ENCODE measurements at regions not wholly inside any gene's neighbourhood (a gene's known extent, or its start where the extent isn't known, plus 50 kb on each side); places are given as distances from the start of the nearest gene placed in this dataset.

DNA sequence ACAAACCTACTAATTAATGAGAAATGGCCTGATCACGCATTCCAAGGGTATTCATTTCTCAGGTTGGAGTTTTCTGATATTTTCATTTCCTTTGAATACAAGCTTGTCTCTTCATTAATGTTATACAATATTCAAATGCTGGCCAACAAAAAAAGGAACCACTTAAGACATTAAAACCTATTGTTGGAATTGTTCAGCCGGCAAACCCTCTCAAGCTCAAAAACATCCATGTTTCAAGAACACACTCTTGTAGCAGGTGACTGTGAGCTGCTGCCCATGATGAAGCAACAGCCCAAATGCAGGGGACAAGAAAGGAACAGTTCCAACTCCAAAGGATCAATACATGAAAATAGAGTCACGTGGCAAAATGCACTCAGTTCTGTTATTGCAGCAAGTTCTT, 454.5 kb downstream of the BCL11A start:
- Histone ChIP-seq H3K27me3 (ENCODE audit: insufficient read depth, low read length) (no peaks in the 10 kb centered on the region), H4K20me1 (ENCODE audit: insufficient read depth, low read length) (no peaks in the 10 kb centered on the region), H3K36me3 (ENCODE audit: insufficient read depth, low read length) (no peaks in the 10 kb centered on the region), H3K9ac (ENCODE audit: low read length) (no peak overlapping the region), H3K79me2 (ENCODE audit: insufficient read depth, low read length) (no peaks in the 10 kb centered on the region), H3K9me3 (ENCODE audit: low read length) (no peaks in the 10 kb centered on the region), H3F3A (ENCODE audit: insufficient read depth, low read length) (no peaks in the 10 kb centered on the region), H2AFZ (ENCODE audit: low read length) (no peak overlapping the region), H3K4me1 (ENCODE audit: insufficient read depth, low read length, severe bottlenecking) (no peaks in the 10 kb centered on the region), H3K4me2 (ENCODE audit: low read length) (no peak overlapping the region), H3K9me2 (ENCODE audit: low read depth, low read length) (no peaks in the 10 kb centered on the region), H3K4me3 (ENCODE audit: low read depth, low read length, poor library complexity, severe bottlenecking) (no peak overlapping the region), H3K27ac (ENCODE audit: low read depth, low read length, poor library complexity, severe bottlenecking) (no peak overlapping the region)
- no peak for TF ChIP-seq EZH2 (IDR thresholded peaks at IDR 0.05; ENCODE audit: borderline replicate concordance, low read length)
- TF ChIP-seq, protein P1, sequence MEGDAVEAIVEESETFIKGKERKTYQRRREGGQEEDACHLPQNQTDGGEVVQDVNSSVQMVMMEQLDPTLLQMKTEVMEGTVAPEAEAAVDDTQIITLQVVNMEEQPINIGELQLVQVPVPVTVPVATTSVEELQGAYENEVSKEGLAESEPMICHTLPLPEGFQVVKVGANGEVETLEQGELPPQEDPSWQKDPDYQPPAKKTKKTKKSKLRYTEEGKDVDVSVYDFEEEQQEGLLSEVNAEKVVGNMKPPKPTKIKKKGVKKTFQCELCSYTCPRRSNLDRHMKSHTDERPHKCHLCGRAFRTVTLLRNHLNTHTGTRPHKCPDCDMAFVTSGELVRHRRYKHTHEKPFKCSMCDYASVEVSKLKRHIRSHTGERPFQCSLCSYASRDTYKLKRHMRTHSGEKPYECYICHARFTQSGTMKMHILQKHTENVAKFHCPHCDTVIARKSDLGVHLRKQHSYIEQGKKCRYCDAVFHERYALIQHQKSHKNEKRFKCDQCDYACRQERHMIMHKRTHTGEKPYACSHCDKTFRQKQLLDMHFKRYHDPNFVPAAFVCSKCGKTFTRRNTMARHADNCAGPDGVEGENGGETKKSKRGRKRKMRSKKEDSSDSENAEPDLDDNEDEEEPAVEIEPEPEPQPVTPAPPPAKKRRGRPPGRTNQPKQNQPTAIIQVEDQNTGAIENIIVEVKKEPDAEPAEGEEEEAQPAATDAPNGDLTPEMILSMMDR (IDR thresholded peaks at IDR 0.05; ENCODE audit: low read length): no peak

GRCh38 chr2:60097298-60097697, 456.2 kb downstream of the BCL11A start:
- H3K9me2 ChIP-seq (ENCODE audit: low read depth, low read length): no peaks in the 10 kb centered on the region
- H3F3A ChIP-seq (ENCODE audit: insufficient read depth, low read length): no peaks in the 10 kb centered on the region
- TF ChIP-seq, protein P1 (IDR thresholded peaks at IDR 0.05; ENCODE audit: low read length): no peak
- no peak for TF ChIP-seq EZH2 (IDR thresholded peaks at IDR 0.05; ENCODE audit: borderline replicate concordance, low read length)
- H3K36me3 ChIP-seq (ENCODE audit: insufficient read depth, low read length): no peaks in the 10 kb centered on the region
- no peaks in the 10 kb centered on the region for H3K27me3 ChIP-seq (ENCODE audit: insufficient read depth, low read length)
- H3K4me3 ChIP-seq (ENCODE audit: low read depth, low read length, poor library complexity, severe bottlenecking): no peak overlapping the region
- no peaks in the 10 kb centered on the region for H3K4me1 ChIP-seq (ENCODE audit: insufficient read depth, low read length, severe bottlenecking)
- no peak overlapping the region for H3K4me2 ChIP-seq (ENCODE audit: low read length)
- no peak overlapping the region for H3K9ac ChIP-seq (ENCODE audit: low read length)
- H3K9me3 ChIP-seq (ENCODE audit: low read length): no peaks in the 10 kb centered on the region
- H4K20me1 ChIP-seq (ENCODE audit: insufficient read depth, low read length): no peaks in the 10 kb centered on the region
- no peak overlapping the region for H2AFZ ChIP-seq (ENCODE audit: low read length)
- H3K27ac ChIP-seq (ENCODE audit: low read depth, low read length, poor library complexity, severe bottlenecking): no peak overlapping the region
- H3K79me2 ChIP-seq (ENCODE audit: insufficient read depth, low read length): no peaks in the 10 kb centered on the region

GRCh38 chr2:60096556-60096955, 456.9 kb downstream of the BCL11A start:
- H3F3A ChIP-seq (ENCODE audit: insufficient read depth, low read length): no peaks in the 10 kb centered on the region
- no peaks in the 10 kb centered on the region for H3K27me3 ChIP-seq (ENCODE audit: insufficient read depth, low read length)
- H3K27ac ChIP-seq (ENCODE audit: low read depth, low read length, poor library complexity, severe bottlenecking): no peak overlapping the region
- H2AFZ ChIP-seq (ENCODE audit: low read length): no peak overlapping the region
- H3K4me1 ChIP-seq (ENCODE audit: insufficient read depth, low read length, severe bottlenecking): no peaks in the 10 kb centered on the region
- no peaks in the 10 kb centered on the region for H3K9me2 ChIP-seq (ENCODE audit: low read depth, low read length)
- H3K9me3 ChIP-seq (ENCODE audit: low read length): no peaks in the 10 kb centered on the region
- H3K4me2 ChIP-seq (ENCODE audit: low read length): no peak overlapping the region
- H3K4me3 ChIP-seq (ENCODE audit: low read depth, low read length, poor library complexity, severe bottlenecking): no peak overlapping the region
- TF ChIP-seq EZH2 (IDR thresholded peaks at IDR 0.05; ENCODE audit: borderline replicate concordance, low read length): no peak
- TF ChIP-seq, protein P1 (IDR thresholded peaks at IDR 0.05; ENCODE audit: low read length): no peak
- no peaks in the 10 kb centered on the region for H3K36me3 ChIP-seq (ENCODE audit: insufficient read depth, low read length)
- H3K9ac ChIP-seq (ENCODE audit: low read length): no peak overlapping the region
- H3K79me2 ChIP-seq (ENCODE audit: insufficient read depth, low read length): no peaks in the 10 kb centered on the region
- no peaks in the 10 kb centered on the region for H4K20me1 ChIP-seq (ENCODE audit: insufficient read depth, low read length)

Data from OCI-LY1 (cell line).